GM21423 (cell line): ENCODE measurements at regions not wholly inside any gene's neighbourhood (a gene's known extent, or its start where the extent isn't known, plus 50 kb on each side); places are given as distances from the start of the nearest gene placed in this dataset.
"Not testable (repeated sequence)": the region's sequence is repeated elsewhere in the genome, so short reads cannot be mapped to it uniquely, and the experiment has no call there.

ENCODE experiments used
- ATAC-seq: cut with Tn5 transposase; IDR thresholded peaks from one replicate; pipeline ENCODE4 v1.9.1; 2021; ENCODE audit warnings: mild to moderate bottlenecking, moderate library complexity; ENCODE audit not compliant: unreplicated experiment

DNA sequence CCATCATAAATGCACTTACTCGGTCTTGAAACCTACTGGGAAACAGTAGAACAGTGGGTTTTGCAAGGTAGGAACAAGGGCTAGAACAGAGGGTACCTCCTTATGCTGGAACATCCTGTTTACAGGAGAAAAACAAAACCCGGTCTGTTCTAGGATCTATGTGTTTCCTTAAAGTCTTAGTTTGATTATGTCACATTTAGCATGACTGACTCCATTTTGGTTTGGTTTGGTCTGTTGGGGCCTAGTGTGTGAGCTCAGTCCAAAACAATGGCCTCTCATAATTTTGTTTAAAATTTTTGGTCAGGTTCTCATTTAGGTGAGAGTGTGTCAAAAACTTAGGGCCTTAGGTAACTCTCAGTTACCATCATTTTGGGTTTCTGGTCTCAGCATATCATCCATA is 96.3 kb upstream of the TRIM24 start:
- no peak for ATAC-seq

DNA sequence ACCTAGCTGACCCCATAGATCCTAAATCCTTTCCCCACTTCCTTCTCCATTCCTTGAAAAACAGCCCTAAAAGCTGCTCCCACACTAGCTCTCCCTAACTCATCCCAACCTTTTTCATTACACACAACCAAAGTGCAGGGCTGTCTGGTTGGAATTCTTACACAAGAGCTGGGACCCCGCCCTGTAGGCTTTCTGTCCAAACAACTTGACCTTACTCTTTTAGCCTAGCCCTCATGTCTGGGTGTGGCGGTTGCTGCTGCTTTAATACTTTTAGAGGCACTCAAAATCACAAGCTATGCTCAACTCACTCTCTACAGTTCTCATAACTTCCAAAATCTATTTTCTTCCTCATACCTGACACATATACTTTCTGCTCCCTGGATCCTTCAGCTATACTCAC is 93.9 kb upstream of the TRIM24 start:
- ATAC-seq = not testable (repeated sequence)

DNA sequence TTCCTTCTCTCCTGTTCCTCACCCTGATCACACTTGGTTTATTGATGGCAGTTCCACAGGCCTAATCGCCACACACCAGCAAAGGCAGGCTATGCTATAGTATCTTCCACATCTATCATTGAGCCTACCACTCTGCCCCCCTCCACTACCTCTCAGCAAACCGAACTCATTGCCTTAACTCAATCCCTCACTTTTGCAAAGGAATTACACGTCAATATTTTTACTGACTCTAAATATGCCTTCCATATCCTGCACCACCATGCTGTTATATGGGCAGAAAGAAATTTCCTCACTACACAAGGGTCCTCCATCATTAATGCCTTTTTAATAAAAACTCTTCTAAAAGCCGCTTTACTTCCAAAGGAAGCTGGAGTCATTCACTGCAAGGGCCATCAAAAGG is 93.4 kb upstream of the TRIM24 start:
- not testable (repeated sequence) for ATAC-seq

DNA sequence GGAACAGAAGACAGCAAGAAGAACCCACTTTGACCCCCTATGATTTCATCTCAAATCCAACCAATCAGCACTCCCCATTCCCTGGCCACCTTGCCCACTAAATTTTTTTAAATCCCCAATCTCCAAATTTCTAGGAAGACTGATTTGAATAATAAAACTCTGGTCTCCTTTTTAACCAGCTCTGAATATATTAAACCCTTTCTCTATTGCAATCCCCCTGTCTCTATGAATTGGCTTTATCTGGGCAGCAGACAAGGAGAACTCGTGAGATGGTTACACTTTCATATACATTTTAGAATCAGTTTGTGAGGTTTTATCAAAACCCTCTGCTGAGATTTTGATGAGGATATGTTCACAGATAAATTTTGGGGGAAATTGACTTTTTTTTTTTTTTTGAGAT is 90.3 kb upstream of the TRIM24 start:
- ATAC-seq = no peak

DNA sequence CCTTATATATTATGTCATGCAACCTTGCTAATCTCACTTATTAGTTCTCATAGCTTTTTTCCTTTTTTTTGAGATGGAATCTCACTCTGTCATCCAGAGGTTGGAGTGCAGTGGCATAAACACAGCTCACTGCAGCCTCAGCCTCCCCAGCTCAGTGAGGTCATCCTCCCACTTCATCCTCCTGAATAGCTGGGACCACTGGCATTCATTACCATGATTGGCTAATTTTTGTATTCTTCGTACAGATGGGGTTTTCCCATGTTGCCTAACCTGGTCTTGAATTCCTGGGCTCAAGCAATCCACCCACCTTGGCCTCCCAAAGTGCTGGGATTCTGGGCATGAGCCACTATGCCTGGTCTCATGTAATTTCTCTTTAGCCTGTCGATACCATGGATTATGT is 89.1 kb upstream of the TRIM24 start:
- no peak for ATAC-seq

DNA sequence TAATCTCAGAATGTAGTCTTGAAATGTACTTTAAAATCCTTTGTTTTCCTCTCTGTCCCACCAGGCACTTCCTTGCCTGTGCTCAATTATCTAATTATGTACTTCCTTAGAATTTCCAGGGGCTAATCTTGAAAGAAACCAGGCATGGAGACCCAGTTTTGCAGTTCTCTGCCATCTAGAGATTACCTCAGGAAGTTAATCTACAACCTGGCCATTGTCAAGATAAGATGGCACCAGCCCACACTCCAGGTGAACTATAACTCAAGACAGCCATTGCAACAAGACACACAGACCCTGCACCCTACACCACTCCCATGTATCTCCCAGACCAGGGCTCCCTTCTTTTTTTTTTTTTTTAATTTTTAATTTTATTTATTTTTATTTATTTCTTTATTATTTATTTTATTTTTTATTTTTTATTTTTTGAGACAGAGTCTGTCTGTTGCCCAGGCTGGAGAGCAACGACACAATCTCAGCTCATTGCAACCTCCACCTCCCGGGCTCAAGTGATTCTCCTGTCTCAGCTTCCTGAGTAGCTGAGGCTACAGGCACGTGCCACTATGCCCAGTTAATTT is 85.9 kb upstream of the TRIM24 start:
- ATAC-seq = no peak

DNA sequence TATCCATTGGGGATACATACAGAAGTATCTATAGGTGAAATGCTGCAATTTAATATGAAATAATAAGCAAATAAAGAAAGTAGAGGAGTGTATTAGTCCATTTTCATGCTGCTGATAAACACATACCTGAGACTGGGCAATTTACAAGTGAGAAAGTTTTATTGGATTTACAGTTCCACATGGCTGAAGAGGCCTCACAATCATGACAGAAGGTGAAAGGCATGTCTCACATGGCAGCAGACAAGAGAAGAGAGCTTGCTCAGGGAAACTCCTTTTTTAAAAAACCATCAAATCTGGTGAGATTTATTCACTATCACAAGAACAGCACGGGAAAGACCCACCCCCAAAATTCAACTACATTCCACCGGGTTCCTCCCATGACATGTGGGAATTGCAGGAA is 82.8 kb upstream of the TRIM24 start:
- ATAC-seq = no peak

DNA sequence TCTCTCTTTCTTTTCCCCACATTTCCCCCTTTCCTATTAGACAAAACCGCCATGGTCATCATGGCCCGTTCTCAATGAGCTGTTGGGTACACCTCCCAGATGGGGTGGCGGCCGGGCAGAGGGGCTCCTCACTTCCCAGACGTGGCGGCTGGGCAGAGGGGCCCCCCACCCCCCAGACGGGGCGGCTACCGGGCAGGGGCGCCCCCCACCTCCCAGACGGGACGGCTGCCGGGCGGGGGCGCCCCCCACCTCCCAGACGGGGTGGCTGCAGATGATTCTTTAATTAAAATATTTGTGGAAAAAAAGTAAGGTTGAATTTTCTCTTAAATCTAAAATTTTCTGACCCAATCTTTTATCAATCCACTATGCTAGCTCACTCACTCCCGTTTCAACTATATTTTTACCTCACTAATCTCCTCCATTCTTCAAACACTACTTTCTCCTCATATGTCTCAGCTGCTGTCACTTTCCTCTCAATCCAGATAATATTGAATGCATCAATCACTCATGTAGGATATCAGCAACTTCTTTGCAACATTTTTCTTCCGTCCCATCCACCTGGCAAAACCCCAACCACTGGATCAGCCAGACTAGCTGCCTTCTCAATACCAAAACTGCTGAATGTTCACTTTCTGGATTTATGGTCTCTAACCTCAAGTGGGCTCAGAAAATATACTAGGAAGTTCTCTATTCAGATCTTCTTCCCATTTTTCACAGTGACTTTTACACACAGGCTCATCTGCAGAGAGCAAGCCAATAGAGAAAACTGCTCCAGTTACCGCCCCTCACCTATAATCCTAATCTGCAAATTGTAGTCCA is 81.1 kb upstream of the TRIM24 start:
- no peak for ATAC-seq

DNA sequence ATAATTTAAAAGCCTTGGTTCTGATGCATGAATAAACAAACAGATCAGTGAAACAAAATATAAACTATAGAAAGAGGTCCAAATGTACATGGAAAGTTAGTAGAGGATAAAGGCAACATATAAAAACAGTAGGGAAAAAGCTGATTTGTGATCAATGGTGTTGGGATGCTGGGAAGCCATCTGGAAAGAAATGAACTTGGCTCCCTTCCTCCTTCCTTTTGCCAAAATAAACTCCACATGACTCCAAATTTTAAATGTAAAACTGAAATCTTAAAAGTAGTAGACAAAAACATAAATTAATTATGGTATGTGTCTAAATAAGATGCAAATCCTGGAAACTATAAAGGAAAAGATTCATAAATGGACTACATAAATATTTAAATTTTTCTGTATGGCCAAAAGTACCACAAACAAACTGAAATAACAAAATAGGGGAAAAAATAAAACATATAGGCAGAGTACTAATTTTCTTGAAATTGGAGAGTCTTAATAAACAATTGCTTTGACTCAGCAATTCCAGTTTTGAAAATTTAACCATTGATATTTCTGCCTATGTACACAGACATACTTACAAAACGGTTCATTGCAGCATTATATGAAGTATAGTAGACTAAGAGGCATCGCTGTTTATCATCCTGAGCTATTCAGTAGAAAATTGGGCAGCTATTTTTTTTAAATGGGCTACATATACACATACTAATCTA is 77.0 kb upstream of the TRIM24 start:
- no peak for ATAC-seq

DNA sequence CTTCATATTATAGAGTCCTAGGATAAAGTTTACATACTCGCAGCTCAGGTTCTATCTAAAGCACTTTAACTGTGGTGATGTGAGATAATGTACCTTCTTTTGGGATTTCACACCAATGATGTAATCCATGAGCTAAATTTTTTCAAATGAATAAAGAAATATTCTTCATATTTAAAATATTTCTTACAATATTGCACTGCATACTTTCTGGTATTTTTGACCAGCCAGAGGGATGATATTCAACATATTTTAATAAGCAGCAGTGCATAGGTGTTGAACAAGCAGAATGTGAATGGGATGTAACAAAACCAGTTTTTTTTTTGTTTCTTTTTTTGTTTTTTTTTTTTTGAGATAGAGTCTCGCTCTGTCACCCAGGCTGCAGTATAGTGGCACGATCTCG is 73.2 kb upstream of the TRIM24 start:
- no peak for ATAC-seq

DNA sequence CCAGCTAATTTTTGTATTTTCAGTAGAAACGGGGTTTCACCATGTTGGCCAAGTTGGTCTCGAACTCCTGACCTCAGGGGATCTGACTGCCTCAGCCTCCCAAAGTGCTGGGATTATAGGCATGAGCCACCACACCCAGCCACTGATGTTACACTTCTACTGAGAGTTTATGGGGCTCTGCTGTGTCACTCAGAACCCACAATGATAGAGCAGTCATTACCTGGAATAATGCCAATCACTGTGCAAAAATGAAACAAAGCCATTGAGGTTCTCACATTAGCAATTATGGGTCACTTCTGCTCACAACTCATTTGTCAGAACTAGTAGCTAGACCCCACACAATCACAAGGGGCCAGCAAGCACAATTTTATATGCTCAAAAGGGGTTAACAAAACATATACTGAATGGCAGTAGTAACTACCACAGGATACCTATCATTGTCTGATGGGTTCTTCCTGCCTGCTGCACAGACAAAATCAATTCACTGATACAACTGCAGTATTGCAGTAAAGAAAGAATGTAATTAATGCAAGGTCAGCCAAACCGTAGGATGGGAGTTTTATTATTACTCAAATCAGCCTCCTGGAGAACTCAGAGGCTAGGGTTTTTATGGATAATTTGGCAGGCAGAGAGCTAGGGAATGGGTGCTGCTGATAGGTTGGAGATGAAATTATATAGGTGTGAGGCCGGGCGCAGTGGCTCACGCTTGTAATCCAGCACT is 72.1 kb upstream of the TRIM24 start:
- no peak for ATAC-seq

DNA sequence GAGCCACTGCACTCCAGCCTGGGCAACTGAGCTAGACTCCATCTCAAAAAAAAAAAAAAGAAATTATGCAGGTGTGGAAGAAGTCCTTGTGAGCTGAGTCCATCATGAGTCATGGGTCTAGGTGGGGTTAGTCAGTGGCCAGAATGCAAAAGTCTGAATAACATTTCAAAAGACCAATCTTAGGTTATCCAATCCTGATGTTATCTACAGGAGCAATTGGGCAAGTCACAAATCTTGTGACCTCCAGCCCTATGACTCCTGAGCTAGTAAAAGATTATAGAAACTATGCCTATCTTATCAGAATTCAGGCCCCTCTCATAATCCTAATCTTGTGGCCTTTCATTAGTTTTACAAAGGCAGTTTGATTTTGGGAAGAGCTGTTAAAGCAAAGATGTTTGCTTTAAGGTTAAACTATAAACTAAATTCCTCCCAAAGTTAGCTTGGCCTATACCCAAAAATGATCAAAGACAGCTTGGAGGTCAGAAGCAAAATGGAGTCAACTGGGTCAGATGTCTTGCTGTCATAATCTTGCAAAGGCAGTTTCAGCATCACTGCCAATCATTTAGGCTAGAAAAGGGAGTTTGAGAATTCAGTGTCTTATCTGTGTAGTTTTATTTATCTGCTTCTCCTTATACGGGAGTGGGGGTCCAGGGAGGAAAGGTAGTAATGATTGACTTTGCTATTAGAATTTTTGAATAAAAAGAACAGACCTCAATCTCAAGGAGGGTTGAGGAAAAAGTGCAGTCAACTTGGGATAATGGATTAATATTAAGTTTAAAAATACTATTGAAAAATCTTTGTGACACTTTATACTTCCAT is 71.2 kb upstream of the TRIM24 start:
- ATAC-seq = no peak

DNA sequence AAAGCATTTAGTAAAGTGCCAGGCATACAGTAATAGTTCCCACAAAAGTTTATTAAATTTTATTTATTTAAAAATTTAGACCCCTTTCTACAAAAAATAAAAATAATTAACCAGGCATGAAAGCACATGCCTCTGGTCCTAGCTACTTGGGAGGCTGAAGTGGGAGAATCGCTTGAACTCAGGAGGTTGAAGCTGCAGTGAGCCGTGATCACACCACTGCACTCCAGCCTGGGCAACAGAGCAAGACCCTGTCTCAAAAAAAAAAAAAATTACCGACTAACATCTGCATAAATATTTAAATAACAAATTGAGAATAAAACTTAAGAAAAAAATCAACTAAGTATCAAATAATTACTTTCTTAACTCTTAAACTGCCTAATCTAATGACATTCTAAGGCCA is 64.3 kb upstream of the TRIM24 start:
- ATAC-seq = no peak

DNA sequence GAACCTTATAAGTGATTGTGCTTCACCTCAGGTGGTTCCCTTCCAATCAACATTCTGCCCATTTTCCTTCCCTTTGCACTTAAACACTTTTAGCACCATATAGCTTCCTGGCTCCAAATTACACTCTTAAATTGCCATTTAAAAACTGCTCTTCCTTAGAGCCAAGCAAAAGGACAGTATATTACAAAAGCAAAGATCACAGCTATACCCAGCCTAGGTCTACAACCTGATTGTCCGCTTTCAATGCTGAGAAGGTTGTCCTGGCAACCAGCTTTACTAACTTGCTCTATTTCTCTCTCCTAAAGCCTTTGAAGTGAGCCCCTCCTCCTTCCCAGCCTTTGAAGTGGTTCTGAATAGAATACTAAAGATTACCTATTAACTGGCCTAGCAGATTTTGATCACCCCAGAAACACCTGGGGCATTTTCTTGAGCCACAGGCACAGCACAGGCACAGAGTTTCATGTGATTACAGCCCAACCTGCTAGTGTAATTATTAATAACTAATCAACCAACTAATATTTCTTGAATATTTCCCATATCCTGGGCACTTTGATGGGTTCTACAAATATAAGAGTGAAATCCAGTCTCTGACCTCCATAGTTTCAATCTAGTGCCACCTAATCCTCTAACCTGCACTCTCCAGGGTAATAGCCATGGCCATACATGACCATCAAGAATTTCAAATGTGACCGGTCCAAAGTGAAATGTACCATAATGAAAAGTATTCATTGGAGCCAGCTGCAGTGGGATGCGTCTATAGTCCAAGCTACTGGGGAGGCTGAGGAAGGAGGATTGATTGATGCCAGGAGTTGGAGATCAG is 63.6 kb upstream of the TRIM24 start:
- peak; percentile 98 for ATAC-seq

DNA sequence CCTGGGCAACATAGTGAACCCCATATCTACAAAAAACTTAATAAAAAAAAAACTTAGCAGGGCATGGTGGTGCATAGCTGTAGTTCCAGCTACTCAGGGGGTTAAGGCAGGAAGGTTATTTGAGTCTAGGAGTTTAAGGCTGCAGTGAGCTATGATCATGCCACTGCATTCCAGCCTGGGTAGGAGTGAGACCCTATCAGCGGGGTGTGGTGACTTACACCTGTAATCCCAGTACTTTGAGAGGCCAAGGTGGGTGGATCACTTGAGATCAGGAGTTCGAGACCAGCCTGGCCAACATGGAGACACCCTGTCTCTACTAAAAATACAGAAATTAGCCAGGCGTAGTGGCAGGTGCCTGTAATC is 63.0 kb upstream of the TRIM24 start:
- not testable (repeated sequence) for ATAC-seq

DNA sequence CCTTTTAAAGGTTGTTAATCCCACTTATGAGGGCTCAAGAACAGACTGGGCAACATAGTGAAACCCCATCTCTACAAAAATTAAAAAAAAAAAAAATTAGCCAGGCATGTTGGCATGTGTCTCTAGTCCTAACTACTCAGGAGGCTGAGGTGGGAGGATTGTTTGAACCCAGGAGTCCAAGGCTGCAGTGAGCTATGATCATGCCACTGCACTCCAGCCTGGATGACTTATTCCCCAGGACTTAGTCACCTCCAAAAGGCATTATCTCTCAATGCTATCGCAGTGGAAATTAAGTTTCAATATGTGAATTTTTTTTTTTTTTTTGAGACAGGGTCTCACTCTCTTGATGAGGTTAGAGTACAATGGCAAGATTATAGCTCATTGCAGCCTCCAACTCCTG is 61.2 kb upstream of the TRIM24 start:
- no peak for ATAC-seq

DNA sequence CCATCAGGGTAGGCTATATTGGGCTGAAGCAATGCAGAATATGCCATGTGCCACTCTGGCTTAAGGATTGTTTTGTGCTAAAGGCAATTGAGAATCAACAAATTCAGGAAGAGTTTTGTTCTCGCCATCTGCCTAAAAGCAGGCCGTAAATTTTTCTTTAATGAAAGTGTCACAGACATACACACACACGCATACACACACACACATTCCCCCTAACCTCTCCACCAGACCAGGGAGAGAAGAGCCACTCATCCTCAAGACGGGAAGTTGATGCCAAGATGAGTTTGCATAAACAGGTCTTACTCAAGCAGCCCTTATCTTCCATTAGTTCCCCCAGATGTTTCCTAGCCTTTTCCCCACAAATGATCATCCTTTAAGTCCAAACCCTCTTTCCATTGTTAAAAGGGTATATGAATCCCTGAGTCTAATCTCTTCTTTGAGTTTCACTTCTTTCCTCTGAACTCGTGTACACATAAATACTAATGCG is 59.6 kb upstream of the TRIM24 start:
- no peak for ATAC-seq

DNA sequence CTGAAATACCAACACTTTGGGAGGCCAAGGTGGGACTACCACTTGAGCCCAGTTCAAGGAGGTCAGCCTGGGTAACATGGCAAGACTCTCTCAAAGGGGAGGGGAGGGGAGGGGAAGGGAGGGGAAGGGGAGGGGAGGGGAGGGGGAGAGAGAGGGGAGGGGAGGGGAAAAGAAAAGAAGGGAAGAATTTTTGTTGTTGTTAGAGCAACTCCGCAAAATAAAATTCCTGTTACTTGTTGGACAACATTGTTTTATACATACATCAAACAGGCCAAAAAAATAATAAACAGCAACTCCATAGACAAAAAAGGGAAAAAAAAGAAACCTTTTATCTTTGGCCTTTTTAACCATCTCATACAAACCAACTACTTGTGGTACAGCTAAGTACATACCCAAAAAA is 57.3 kb upstream of the TRIM24 start:
- no peak for ATAC-seq

DNA sequence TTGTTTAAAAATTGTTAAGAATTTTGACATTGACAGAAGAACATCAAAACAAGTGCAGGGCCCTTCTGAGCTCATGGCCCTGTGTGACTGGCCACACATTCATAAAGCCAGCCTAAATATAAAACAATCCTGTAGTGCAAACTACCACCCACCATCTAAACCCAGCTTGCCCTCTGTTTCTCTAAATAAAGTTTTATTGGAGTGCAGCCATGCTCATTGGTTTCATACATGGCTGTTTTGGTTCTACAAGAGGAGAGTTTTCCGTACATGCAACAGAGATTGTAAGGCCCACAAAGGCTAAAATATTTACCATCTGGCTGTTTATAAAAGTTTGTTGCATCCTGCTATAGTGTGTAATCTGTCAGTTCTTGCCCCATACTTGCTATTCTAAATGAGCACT is 54.6 kb upstream of the TRIM24 start:
- ATAC-seq = no peak

DNA sequence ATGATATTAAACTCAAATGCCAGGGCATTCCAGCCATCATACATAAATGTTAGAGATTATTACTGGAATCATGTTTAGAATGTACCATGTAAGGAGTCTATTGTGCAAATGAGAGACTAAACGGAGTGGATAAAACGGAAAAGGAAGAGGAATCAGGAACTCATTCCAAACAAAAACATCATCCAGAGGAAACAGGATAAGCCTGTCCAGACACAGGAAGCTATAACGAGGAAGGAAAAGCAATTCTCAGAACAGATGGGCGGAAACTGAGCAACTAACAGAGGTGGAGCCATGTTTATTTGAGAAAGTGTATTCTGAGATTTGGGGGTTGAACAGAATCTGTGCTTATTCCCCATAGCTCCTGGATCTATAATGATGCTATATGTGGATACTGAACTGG is 52.3 kb upstream of the TRIM24 start:
- no peak for ATAC-seq
